Renal cortical epithelial cell (primary cell): ENCODE measurements at regions not wholly inside any gene's neighbourhood (a gene's known extent, or its start where the extent isn't known, plus 50 kb on each side); places are given as distances from the start of the nearest gene placed in this dataset.

Source experiments
- DNase-seq: peaks from one replicate; pipeline ENCODE4 v3.0.0-alpha.2; 2011; ENCODE audit warnings: low read depth

DNA sequence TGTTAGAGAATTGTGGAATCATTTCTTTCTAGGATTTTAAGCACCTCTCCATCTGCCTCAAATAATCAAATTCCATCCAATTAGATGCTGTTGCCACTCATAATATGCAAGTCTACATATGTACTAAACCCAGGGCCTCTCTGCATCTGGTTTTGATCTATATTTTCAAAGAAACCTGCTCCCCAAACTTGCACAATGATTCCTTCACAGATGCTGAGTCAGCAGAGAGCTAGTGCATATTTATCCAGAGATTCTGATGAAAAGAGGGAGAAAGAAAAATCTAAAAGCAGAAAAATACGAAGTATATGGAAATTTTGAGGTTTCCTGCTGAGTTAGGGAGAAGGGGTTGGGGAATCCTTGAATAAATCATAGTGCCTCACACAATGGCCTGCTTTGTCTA is 235.1 kb upstream of the RBFOX1 start:
- DNase-seq, result no peak

DNA sequence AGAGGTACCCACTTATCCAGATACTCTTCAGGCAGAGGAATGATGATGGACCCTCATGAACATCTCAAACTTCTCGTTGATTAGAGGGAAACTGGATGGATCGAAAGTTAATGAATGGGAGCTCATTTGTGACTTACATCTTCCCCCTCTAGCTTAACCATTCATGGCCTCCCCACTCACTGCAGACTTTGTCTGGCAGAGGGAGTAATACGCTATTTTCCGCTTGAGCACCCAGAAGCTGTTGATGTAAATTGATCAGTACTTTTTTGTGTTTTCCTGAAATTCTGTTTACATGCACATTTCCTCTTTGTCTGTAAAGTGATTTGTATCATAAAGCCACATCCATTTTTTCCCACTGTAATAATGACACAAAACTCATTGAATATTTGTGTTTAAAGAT is 239.1 kb upstream of the RBFOX1 start:
- no peak for DNase-seq

DNA sequence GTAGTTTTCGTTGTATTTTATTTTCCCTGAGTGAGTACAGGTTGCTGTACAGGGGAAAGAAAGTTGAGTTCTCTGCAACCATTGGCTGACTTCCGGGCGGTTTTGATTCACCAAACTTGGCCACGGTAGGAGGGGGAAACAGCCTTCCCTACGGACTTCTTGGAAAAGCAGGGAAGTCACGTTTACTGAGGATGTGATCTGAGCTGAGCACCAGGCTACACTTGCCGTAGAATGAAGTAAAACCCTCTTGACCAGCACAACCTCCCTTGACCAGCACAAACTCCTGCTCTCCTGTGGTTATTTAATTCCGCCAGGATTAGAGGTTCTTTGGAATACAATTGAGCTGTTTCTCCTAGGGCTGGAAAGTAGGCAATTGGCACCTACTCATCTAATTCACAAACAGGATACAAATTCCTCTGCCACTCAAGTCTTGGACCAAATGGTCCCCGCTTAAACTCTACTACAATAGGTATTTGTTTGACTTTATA is 242.0 kb upstream of the RBFOX1 start:
- no peak for DNase-seq

DNA sequence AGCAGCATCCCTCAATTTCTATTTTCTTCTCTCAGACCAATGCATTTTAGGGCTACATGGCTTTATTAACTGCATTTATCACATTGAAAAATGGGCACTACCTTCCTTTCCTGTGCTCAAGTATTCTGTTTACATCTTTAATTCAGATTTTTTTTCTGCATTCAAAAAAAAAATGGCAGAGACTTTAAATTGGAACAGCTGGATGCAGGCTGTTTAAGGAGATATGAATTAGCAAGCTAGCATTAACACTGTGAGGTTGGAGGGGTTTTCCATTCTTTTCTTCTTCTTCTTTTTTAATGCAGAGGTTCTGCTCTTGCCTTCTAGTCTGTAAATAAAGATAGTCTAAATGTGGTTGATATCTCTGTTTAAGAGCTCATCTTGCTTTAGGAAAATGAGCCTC is 242.9 kb upstream of the RBFOX1 start:
- DNase-seq, result no peak

DNA sequence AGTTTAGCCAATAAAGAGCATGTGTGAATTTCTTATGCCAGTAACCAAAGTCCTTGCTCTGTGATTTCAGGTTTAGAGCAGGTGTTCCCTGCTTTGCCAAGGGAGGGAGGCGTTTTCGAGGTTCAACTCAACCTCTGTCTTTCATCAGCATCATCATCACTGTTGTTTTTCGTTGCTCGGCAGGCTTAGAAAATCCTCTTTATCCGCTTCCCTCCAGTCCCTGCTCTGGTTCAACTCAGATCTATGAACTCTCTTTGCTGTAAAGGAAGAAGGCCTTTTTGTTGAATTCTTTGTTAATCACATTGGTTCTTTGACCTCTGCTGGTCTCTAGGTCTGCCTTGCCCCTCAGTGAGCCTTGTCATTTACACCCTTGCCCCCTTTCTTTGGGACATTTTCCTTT is 243.9 kb upstream of the RBFOX1 start:
- no peak for DNase-seq

DNA sequence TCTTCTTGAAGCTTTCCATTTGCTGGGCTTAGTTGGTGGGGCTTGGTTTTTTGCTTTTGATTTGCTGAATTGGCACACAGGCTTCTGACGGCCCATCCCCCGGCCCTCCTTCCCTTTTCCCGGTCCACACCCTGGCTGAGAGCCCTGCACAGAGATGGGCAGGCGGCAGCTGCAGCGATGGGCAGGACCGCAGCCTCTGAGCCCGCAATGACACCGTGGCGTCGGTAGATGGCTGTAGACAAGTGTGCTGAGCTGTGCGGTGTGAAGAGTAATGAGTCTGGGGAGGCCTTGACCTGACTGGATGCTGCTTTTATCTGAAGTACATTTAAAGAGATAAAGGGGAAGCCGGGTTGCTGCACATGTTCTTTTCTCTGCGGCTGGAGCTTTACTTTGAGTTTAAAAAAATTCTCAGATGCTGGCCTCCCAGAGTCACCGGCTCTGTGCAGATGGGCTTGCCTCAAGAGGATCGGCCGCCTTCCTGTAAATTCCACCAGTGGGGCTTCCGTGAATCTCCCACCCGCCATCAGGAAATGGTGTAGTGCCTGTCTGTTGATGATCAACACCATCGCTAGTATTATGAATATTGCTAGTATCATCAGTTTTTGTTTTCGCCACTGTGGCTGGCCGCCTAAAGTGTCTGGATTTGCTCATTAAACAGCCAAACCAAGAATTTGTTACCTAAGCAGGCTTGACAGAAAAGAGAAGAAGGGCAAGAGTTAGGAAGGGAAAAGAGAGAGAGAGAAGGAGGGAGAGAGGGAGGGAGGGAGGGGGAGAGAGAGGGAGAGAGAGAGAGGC is 245.6 kb upstream of the RBFOX1 start:
- no peak for DNase-seq

DNA sequence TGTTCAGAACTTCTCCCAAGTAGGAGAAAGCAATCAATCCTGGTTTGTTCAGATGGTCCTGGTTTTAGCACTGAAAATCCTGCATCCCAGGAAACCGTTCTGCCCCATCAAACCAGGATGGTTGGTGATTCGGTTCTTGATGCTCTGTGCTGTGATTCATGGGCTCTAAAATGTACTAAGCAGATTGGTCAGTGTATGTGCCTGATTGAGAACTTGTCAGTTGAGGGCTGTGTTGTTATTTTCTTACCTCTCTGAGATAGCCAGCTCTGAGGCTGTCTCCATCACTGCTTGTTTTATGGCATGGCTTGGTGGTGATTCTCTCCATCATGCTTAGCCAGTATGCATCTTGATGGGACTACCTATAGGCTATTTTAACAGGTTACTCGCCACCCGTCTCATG is 246.9 kb upstream of the RBFOX1 start:
- DNase-seq, result no peak

DNA sequence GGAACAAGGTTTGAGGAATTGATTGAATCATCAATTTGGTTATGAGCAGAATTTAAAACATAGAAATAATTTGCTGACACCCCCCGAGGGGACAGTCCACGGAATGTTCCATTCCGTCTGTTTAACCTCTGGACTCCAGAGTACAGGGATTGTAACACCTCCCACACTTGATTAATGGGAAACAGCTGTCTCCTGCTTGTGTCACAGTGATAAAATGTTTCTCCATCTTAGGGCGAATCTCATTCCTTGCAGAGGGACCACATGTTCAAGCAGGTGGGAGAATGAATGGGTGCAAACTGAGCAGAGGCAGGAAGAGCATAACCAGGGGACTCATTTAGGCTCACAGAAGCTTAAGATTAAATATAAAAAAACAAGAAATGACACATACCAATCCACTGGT is 249.5 kb upstream of the RBFOX1 start:
- DNase-seq, result no peak

DNA sequence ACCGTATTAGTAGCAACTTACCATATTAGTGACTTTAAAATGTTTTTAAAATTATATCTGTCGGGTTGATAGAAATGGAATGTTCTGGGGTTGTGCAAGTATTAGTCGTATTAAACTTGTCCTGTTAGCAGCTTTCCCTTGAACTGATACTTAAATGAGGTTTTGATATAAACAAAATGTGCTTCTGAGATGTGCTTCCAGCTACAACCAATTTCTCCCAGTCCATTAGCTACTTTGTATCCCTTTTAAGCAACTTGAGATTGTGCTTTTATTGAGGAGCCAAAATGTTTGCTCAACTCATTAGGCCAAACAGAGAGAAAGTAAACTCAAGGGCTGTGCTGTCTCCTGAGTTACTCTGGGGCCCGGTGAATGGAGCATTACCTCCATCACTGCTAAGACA is 255.0 kb upstream of the RBFOX1 start:
- no peak for DNase-seq

DNA sequence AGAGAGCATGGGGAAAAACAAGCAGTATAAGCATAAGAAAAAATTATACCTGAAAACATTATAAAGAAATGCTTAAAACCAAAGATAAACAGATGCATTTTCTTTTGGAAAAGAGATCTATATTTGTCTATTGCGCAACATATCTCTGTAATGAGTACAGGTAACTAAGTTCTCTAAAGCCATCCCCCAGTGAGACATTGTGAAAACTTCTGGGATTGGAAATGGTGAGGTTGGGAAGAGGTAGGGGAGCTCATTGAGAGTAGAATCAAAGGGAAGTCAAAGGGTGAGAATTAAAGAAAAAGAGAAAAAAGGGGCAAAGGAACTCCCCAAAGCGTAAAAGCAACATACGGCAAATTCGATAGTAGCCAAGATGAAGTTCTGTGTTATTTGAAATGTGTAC is 257.9 kb upstream of the RBFOX1 start:
- no peak for DNase-seq

DNA sequence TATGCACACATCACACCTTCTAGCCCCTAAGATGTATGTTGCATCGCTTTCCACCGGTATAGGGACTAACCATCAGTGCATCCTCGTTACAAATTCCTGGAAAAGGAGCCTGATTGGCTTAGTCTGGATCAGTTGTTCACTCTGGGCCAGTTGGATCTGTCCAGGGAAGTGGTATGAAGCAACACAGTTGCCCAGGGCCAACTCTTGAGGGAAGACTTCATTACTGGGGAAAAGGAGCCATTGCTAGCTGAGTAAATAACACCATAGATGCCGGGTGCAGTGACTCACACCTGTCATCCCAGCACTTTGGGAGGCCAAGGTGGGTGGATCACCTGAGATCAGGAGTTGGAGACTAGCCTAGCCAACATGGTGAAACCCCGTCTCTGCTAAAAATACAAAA is 275.2 kb upstream of the RBFOX1 start:
- DNase-seq, result no peak

DNA sequence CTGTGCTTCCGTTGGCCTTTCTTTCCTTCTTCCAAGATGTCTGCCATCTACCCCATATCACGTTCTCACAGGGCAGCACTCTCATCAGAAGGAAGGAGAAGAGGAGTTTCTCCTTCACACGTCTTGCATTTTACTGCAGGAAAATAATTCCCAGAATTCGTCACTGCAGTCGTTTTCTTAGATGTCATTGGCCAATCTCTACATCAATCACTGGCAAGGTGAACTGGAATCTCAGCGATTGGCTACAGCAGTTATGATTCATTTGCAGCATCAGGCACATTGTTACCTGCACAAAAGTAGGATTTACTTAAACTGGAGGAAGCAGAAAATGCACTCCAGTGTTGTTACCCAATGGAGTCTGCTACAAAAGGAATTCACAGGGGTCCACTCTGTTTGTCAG is 277.2 kb upstream of the RBFOX1 start:
- DNase-seq, result no peak

DNA sequence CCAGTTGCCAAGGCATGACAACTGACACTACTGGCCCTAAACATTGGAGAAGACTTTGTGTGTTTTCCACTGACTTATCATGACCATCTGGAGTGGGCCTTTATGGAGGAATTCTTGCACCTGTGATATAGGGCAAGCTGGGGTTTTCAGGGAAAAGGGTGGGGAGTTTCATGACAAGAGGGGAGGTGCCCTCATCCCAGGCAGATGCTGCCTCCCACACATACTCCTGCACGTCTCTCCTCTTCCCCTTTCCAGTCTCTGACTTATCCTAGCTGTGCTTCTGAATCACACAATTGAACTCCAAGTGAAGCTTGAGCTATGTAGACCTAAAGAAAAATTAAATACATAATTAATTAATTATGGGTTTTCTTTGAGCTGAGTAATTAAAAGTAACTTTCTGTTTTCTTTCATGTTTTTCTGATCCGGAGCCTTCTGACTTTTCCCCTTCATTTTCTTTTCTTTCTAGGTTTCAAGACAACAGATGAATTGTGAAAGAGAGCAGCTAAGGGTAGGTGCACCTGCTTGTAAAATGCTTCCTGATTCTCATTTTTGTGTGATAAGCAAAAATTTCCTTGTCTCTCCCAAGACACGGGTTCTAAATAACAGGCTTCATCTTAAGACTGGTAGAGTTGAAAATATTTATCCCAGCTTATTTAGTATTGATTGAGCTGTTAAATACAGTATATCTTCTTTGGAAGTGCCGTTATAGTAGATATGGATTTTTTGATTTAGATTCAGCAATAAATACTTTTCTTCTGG is 280.9 kb upstream of the RBFOX1 start:
- no peak for DNase-seq

DNA sequence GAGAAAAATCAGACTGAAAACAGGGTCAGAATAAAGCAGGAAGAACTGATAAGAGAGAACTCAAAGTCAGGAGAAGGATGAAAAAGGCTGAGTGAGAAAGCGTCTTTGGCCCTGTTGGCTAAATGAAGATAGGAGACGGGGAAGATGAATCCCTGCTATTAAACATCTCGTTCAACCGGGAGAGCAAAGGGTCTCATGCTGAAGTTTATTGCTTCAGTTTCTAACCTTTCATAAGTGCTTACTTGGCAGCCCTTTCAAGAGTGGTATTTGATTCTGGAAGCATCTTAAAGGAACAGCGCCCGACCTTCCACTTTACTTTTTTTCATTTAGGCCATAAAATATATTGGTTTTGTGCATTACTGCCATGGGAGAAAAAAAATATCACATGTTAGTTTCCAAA is 288.3 kb upstream of the RBFOX1 start:
- no peak for DNase-seq

DNA sequence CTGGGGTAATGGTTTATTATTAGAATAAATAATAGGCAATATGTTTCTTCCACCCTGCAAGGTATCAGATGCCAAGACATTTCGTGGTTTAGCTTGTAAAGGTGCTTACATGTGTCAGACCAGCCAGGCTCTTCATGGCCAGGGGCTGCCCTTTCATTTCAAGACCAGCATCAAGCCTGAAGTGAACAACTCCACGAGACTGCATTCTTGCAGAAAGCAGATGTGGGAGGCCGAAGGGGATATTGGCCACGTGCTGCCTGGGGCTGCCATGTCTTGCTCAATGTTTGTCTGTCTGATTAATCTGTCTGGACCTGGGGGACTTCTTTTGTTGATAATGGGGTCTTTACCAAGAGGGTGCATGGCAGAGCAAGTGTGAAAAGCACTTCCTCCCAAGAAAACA is 294.2 kb upstream of the RBFOX1 start:
- DNase-seq, result no peak

DNA sequence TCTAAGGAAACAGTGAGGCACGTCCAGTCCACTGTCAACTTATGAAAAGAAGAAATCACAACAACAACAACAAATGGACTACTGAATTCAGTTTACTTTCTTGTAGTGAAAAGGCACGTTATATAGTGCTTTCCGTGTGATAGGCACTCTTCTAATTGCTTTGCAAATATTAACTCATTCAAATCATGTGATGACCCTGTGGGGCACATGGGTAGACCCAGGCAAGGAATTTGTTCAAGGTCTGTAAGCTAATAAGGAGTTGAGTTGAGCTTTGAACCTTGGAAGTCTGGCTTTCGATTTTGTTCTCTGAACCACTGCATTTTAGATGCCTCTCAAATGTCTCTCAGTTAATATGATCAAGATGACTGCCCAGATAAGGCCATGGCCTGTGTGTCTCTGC is 295.1 kb upstream of the RBFOX1 start:
- no peak for DNase-seq

DNA sequence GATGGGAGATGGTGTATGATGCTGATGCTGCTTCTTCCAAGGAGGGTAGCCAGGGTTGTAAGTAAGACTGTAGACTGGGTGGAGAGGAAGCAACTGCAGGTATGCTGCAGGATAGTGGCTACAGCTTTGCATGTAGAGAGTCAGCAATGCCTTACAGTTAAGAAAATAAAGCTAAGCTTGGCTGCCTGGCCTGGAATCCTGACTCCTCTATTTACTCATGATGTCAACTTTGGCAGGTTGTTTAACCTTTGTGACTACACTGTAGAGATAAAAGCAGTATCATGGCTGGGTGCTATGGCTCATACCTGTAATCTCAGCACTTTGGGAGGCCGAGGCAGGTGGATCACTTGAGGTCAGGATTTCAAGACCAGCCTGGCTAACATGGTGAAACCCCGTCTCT is 301.6 kb upstream of the RBFOX1 start:
- no peak for DNase-seq

DNA sequence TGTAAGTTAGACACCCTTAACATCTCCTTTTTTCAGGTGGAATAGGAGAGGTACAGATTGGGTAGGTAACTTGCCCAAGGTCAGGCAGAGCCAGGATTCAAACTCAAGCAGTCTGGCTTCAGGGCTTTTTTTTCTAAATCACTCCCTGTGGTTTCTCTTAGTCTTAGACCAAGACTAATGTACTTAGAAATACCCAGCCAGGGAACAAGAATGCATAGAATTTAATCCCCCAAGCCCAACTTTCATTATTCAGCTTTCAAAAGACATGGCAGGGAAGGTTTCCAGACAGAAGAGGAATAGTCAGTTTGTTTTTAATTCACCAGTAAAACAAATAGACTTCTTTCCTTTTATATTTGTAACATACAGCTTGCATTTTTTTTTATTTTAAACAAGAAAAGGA is 305.2 kb upstream of the RBFOX1 start:
- DNase-seq, result no peak

DNA sequence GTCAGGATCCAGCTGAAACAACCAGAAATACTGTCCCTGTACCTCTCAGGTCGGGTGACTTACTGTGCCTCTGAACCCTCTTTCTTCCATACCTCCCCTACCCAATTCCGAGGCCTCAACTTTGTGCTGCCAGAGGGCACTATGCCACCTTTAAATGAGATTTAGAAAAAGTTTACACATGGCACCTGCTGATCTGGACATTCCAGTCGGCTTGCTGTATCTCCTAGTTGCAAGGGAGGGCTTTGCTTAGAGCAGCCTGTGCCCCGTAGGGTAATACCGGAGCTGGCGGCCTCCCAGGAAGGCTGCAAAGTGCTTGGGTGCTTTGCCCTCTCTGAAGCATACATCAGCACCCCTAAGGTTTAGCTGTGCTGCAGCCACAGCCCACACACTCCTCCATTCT is 306.0 kb upstream of the RBFOX1 start:
- no peak for DNase-seq

DNA sequence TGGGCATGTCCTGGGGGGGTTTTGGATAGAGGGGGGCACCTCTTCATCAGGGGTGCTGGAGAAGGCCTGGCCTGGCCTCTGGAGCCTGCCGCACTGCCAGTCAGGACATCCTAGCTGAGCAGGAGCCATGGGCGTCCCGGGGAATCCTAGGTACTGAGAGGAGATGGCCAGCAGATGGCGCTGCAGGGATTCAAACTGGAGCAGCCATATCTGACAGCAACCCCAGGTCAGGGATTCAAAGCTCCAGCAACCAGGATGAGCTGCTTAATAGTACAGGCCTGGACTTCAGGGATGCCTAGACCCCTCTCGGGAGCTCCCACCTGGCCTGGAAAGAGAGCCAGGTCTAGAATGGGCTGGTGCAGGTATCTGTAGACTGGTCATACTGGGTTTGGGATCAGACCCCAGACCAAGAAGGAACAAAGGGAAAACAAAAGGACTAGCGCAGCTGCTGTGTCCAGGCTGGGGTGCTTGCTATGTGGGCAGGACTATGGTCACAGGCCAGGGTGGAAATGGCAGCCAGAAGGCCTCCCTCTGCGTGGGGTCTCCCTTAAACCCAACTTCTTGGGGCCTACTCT is 306.9 kb upstream of the RBFOX1 start:
- DNase-seq, result peak; percentile 1

DNA sequence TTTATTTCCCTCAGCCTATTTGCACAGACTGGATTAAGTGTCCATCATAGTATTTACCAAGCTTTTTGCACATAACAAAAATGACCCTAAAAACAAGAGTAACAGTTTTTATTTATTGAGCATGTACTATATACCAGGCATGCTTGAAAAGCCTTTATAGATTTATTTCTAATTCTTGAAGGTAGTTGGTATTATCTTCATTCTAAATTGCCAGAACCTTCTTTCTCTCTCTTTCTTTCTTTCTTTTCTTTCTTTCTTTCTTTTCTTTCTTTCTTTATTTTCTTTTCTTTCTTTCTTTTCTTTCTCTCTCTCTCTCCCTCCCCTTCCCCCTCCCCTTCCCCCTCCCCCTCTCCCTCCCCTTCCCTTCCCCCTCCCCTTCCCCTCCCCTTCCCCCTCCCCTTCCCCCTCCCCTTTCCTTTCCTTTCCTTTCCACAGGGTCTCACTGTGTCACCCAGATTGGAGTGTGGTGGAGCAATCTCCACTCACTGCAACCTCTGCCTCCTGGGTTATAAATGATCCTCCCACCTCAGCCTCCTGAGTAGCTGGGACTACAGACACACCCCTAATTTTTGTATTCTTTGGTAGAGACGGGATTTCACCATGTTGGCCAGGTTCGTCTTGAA is 310.9 kb upstream of the RBFOX1 start:
- no peak for DNase-seq

DNA sequence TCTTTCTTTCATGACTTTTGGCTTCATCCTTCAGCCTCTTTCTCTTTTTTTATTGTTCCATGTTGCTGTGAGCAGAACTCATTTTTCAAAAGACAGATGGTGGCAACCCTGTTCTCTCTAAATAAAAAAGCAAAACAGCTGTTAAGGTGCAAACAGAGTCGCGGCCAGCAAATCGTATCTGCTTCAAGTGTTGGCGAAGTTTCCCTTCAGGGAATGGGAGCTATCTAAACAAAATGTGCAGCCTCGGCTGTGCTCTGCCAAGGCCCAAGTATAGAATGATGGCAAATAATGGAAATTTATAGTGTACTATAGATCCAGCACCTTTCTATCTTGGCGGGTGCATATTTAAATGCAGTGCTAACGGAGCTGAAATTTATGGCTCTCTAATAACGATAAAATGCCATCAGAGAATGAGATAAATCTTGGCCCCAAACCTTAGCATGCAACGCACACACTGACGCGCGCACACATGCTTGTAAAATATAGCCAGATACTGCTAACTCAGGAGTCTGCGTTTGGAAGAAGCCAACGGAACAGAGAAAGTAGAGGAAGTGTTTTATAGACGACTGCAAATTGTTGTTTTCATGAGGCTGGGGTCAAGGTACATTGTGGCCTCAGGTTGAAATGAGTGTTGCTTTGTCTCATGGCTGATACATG is 315.5 kb upstream of the RBFOX1 start:
- no peak for DNase-seq
